ENCODE measurements at regions not wholly inside any gene's neighbourhood (a gene's known extent, or its start where the extent isn't known, plus 50 kb on each side); places are given as distances from the start of the nearest gene placed in this dataset.
"Not testable (repeated sequence)": the region's sequence is repeated elsewhere in the genome, so short reads cannot be mapped to it uniquely, and the experiment has no call there.

DNA sequence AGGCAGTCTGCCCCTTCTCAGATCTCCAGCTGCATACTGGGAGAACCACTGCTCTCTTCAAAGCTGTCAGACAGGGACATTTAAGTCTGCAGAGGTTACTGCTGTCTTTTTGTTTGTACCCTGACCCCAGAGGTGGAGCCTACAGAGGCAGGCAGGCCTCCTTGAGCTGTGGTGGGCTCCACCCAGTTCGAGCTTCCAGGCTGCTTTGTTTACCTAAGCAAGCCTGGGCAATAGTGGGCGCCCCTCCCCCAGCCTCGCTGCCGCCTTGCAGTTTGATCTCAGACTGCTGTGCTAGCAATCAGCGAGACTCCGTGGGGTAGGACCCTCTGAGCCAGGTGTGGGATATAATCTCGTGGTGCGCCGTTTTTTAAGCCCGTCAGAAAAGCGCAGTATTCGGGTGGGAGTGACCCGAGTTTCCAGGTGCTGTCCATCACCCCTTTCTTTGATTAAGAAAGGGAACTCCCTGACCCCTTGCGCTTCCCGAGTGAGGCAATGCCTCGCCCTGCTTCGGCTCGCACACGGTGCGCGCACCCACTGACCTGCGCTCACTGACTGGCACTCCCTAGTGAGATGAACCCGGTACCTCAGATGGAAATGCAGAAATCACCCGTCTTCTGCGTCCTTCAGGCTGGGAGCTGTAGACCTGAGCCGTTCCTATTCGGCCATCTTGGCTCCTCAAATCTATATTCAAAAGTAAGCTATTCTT lies 224.4 kb downstream of the ZNF326 start:
- H3K4me3 Mint-ChIP-seq, H3K27ac Mint-ChIP-seq: not testable (repeated sequence)

DNA sequence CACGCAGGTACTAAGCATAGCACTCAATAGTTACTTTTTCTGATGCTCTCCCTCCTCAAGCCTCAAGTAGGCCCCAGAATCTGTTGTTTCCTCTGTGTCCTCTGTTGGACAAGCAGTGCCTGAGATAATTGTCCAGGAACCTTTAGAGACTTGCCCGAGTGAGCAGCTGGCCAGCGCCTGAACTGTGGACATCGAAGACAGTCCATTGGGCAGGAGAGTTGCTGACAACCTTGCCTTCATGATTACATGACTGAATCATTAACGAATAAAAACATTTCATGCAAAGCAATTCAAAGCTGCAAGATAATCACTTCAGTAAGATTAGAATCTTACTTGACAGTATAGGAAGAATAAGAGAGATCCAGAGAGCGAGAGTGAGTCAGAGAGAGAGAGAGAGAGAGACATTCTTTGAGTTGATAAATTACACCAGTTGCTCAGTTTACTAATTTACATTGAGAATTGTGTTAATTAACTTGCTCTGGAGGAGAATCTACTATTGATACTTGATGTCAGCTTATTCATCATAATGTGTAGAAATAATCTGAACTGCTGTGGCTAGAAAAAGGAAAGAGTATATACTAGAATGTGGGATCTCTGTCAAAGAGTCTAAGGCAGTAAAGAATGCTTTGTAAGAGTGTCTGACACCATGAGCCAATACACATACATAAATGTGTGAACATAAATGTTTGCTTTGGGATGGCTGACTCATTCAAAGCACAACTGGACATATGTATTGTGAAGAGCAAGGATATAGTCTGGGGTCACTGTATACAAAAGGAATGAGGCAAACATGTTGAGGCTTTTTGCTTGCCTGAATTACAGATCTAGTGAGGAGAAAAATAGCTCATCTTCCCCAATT lies 216.0 kb downstream of the ZNF326 start:
- Mint-ChIP-seq H3K9me3 (peaks cover 0 to 6% of the 10 kb centered on the region in 2 donors), H3K4me1 (no peaks in the 10 kb centered on the region), H3K4me3 (no peak overlapping the region), H3K27ac (no peak overlapping the region), H3K27me3 (peaks cover 8% of the 10 kb centered on the region)
- no peak for ATAC-seq
- DNase-seq: no peak

More for the DNA sequence above, 224.4 kb downstream of the ZNF326 start:
- not testable (repeated sequence) for H3K9me3 Mint-ChIP-seq, ATAC-seq, H3K4me1 Mint-ChIP-seq, H3K27me3 Mint-ChIP-seq, DNase-seq

DNA sequence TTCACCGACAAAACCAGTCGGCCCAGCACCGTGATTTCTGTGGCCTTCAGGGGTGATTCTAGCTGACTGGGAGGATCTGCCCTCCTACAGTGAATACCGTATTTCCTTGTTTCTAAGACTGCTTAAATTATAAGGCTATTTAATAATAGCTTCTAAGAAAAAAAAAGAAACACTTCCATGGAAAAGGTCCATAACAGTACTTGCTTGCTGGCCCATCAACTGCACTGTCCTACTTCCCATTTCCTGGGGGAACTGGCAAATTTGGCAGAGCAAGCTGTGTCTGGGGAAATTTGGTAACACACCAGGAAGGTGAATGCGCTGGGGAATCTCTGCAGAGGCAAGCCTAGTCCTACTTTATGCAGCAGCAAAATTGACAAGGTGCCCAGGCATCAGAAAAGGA lies 214.0 kb downstream of the ZNF326 start:
- Mint-ChIP-seq H3K27ac (no peak overlapping the region), H3K27me3 (peaks cover 8% of the 10 kb centered on the region), H3K9me3 (no peaks in the 10 kb centered on the region), H3K4me3 (no peak overlapping the region), H3K4me1 (no peaks in the 10 kb centered on the region)
- DNase-seq (no peak), ATAC-seq (no peak)

DNA sequence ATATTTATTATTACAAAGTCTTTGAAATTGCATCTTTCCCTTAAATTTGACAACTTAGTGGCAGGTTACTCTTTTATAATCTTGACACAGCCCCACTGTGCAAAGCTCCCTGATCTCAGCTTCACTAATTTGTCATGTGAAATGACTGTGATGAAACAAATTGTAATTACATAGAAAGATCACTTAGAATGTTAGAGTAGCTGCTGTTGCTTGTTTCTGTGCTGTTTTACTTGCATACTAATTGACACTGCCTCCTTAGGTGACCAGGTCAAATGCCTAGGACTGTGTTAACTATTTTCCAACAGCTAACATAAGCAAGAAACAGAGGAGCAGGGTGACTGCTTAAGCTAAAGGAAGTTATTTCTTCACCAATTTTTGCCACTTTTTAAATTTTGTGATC lies 211.3 kb downstream of the ZNF326 start:
- no peak for ATAC-seq

DNA sequence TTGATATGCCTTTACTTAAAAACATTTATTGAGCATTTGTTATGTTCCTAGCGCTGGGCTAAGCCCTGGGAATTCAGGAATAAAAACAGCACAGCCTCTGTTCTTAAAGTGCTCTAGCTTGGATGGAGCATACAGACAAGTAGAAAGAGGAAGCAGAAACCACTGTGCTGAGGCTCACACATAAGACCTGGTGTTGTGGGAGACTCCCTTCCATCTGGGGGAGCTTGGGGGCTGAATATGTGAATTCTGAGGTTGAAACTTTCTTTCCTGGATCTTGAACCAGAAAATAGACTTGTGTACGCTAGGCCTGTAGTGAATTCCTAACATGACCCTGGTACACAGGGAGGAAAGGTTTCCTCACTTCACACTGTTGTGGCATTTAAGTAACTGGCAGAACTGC lies 209.9 kb downstream of the ZNF326 start:
- Mint-ChIP-seq H3K4me3 (no peak overlapping the region), H3K9me3 (no peaks in the 10 kb centered on the region), H3K27ac (no peak overlapping the region), H3K4me1 (no peaks in the 10 kb centered on the region), H3K27me3 (peaks cover 8% of the 10 kb centered on the region)
- ATAC-seq: no peak
- no peak for DNase-seq

More for the DNA sequence above, 211.3 kb downstream of the ZNF326 start:
- no peak for DNase-seq
- H3K9me3 Mint-ChIP-seq: no peaks in the 10 kb centered on the region
- H3K4me3 Mint-ChIP-seq: no peak overlapping the region
- peaks cover 8% of the 10 kb centered on the region for H3K27me3 Mint-ChIP-seq
- H3K4me1 Mint-ChIP-seq: no peaks in the 10 kb centered on the region
- H3K27ac Mint-ChIP-seq: no peak overlapping the region

DNA sequence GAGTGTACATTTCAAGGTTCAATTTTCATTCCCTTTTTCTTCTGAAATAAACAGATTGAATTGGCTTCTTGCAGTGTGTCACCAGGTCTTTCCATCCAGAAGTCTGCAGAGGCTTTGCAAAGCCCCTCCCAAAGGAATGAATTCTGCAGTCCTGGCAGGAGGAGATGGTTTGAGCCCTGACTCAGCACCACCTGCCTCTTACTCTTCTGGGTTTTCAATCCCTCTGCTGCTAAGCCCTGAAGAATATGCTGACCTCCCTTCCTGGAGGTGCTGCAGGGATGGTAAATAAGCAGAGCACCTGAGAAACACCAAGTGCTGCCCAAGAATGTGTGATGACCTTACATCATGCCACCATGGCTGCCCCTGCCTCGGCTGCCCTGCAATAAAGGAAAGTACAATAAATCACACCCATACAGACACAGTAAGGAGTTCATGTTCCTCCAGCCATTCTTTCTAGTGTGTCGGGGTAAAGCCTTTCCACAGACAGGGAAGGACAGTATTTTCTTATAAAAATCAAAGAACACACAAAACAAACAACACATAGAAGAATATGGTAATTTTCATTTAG lies 209.2 kb downstream of the ZNF326 start:
- Mint-ChIP-seq H3K27me3 (peaks cover 8% of the 10 kb centered on the region), H3K9me3 (no peaks in the 10 kb centered on the region), H3K4me1 (no peaks in the 10 kb centered on the region), H3K4me3 (no peak overlapping the region), H3K27ac (no peak overlapping the region)
- ATAC-seq (no peak), DNase-seq (no peak)

DNA sequence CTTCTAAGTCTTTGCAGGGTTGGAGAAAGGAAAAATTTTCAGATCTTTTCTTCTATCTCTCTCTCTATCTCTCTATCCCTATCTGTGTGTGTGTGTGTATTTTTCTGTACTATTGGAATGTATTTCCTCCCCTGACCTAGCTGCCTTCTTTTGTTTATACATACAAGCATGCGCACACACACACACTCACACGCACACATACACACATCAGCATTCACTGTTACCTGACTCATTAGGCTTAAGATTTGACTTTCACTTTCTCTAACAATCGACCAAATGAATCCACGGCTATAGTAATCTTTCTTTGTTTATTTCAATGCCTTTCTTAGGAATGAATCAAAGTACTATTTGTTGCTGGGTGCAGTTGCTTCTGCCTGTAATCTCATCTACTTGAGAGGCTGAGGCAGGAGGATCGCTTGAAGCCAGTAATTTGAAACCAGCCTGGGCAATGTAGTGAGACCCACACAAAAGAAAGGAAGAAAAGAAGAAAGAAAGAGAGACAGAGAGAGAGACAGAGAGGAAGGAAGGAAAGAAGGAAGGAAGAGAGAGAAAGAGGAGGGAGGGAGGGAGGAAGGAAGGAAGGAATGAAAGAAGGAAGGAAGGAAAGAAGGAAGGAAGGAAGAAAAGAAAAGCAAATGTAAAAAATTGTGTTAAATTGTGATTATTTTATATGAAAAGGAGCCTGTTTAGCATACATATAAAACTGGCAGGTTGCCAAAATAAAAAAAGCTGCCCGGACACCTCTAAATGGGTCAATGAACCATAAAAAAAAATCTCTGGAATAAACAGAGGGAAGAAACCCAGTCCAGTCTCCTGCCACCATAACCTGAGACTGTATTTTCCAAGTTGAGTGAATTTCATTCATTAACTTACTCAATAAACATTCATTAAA lies 206.8 kb downstream of the ZNF326 start:
- DNase-seq: no peak
- Mint-ChIP-seq H3K27me3 (no peaks in the 10 kb centered on the region), H3K27ac (no peak overlapping the region), H3K9me3 (no peaks in the 10 kb centered on the region), H3K4me3 (no peak overlapping the region), H3K4me1 (no peaks in the 10 kb centered on the region)
- ATAC-seq: no peak

DNA sequence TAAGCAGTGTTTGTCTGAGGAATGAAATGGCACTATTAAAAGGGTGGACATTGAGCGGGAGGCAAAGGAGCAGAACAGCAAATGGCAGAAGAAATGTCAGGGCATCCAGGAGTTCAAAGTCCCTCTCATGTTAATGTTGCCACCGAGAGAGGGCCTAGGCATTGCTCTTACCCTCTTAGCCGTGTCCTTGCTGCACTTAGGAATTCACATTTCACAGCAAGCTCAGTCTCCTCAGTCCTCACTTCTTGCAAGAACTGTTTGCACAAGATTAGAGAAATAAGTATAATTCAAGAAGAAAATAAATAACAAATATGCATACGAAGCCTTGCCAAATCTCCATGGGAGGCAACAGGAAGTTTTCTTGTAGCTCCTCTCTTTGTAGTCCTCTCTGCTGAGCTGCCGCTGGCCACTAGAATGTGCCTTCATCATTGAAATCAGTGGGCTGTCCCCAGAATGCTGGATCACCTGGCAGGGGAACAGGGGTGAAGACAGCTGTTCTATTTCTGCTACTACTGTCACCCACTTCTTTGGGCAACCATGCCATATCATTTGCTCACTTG lies 205.8 kb downstream of the ZNF326 start:
- Mint-ChIP-seq H3K4me1 (no peaks in the 10 kb centered on the region), H3K27me3 (peaks cover 7% of the 10 kb centered on the region), H3K4me3 (no peak overlapping the region), H3K27ac (no peak overlapping the region), H3K9me3 (no peaks in the 10 kb centered on the region)
- DNase-seq: no peak
- ATAC-seq: no peak

DNA sequence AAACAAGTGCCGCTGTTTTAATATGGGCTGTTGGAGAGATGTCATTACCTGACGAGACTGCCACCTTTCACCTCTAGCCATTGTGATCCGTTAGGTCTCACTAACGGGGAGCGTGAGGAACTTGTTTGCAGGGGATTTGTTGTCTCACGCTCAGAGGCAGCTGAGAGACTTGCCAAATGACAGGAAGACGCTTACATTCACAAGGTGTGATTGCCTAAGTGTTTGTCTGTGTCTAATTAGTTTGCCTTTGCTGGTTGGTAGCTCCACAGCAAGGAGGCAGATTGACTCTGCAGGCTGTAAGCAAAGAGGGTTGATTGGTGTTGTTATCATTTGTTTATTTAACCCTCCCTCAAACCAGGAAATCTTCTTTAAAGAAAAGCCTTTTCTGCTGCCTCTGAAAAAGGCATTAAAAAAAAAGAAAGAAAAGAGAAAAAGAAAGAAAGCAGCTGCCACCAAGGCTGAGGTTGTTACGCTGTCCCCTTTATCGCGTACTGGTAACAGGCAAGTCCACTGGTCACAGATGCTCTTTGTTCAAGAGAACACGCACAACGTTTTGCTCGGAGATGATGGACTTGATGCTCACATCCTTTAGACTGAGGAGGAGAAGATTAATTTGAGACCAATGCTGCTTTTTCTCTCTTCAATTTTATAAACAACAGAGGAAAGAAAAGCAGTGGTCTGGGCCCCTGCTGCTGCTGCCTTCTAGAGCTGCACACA lies 203.9 kb downstream of the ZNF326 start:
- H3K4me3 Mint-ChIP-seq: no peak overlapping the region
- no peaks in the 10 kb centered on the region for H3K9me3 Mint-ChIP-seq
- H3K4me1 Mint-ChIP-seq: no peaks in the 10 kb centered on the region
- ATAC-seq: no peak
- peaks cover 9% of the 10 kb centered on the region for H3K27me3 Mint-ChIP-seq
- no peak for DNase-seq
- no peak overlapping the region for H3K27ac Mint-ChIP-seq

DNA sequence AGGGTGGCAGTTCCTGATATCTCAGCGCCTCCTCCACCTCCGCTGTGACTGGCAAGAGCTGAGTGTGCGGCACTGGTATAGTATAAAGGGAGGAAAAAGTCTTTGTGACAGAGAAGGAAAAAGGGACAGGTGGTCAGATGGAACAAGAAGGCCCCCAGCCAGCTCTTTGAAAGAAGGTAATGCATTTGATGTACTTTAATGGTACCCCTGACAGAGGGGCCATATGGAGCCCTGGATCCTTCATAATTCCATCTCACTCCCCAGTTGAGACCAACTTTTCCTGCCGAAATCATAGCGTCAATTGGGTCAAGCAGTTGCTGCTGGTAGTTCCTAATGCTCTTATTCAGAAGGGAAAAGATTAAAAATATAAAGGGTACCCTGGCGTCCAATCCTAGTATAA lies 198.2 kb downstream of the ZNF326 start:
- H3K27ac Mint-ChIP-seq: no peak overlapping the region
- DNase-seq (no peak), ATAC-seq (no peak)
- H3K9me3 Mint-ChIP-seq: no peaks in the 10 kb centered on the region
- H3K4me1 Mint-ChIP-seq: no peaks in the 10 kb centered on the region
- no peak overlapping the region for H3K4me3 Mint-ChIP-seq
- peaks cover 9% of the 10 kb centered on the region for H3K27me3 Mint-ChIP-seq

DNA sequence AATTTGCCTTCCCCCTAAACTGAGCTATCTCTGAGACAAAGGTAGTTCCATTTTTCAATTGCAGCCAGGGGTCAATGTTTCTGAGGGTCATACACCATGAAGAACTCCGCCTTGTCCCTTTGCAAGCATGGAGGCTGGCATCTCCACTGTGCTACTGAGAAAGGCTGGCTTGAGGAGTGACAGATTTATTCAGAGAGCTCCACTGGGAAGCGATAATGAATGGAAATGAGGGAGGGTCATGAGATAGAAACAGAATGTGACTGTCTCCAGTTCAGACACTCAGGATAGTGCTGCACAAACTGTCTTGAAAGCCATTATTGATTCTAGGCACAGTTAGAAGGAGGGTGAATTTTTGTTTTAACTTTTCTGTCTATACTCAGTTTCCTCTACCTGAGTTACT lies 197.5 kb downstream of the ZNF326 start:
- no peaks in the 10 kb centered on the region for H3K4me1 Mint-ChIP-seq
- DNase-seq (no peak), ATAC-seq (no peak)
- H3K27me3 Mint-ChIP-seq: peaks cover 9% of the 10 kb centered on the region
- no peak overlapping the region for H3K4me3 Mint-ChIP-seq
- H3K27ac Mint-ChIP-seq: no peak overlapping the region
- no peaks in the 10 kb centered on the region for H3K9me3 Mint-ChIP-seq

DNA sequence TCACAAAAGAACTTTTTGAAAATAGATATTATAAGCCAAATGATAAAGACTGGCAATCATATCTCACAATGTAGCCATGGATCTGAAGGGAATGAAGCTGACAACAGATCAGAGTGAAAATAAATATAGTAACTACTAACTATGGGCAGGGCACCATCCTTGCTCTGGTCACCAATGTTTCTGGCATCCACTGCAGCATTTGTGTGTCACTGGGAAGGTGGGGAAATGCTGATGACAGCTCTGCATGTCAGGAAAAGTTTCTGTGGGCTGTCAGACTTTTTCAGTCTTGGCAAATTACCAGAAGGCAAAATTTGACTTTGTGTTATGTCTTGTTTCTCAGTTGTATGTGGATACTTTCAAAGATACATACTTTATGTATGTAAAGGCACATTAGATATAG lies 195.6 kb downstream of the ZNF326 start:
- no peak for DNase-seq
- no peak for ATAC-seq
- Mint-ChIP-seq H3K4me1 (no peaks in the 10 kb centered on the region), H3K27ac (no peak overlapping the region), H3K4me3 (no peak overlapping the region), H3K9me3 (no peaks in the 10 kb centered on the region), H3K27me3 (peaks cover 7% of the 10 kb centered on the region)

DNA sequence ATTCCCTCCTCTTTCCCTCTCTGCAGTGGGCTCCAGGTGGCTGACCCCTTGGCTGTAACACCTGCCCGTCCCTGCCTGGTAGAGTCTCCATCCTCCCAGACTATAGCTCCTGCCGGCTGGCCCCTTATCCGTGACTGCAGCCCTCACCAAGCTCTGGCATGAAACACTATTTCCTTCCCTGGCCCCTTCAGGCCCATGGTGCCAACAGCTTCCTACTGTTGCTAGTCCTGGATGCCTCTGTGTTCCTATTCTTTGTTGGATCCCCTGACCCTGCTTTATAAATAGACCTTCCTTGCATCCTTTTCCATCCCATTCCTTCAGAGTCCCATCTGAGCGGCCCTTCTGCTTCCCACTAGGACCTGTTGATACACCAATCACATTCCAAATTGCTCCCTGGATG lies 195.0 kb downstream of the ZNF326 start:
- peaks cover 7% of the 10 kb centered on the region for H3K27me3 Mint-ChIP-seq
- H3K4me1 Mint-ChIP-seq: no peaks in the 10 kb centered on the region
- ATAC-seq (no peak), DNase-seq (no peak)
- H3K9me3 Mint-ChIP-seq: no peaks in the 10 kb centered on the region
- H3K4me3 Mint-ChIP-seq: no peak overlapping the region
- H3K27ac Mint-ChIP-seq: no peak overlapping the region

DNA sequence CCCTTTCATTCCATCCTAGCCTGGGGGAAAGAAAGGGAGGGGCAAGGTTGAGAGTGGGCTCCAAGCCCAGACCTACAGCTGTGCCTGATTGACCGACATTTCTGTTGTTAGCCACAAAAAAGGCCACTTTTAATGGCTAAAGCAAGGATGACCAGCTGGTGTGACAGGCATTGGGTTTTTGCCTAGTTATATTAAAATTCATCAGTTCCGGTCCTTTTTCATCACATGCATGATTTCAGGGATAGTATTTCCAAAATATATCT lies 192.3 kb downstream of the ZNF326 start:
- no peak overlapping the region for H3K27ac Mint-ChIP-seq
- no peak overlapping the region for H3K4me3 Mint-ChIP-seq
- no peaks in the 10 kb centered on the region for H3K4me1 Mint-ChIP-seq
- no peak for ATAC-seq
- DNase-seq: no peak
- no peaks in the 10 kb centered on the region for H3K9me3 Mint-ChIP-seq
- peaks cover 7% of the 10 kb centered on the region for H3K27me3 Mint-ChIP-seq
